ENCODE measurements at regions not wholly inside any gene's neighbourhood (a gene's known extent, or its start where the extent isn't known, plus 50 kb on each side); places are given as distances from the start of the nearest gene placed in this dataset.
A peak's percentile ranks its signal among the peaks of the same experiment; 100 is the strongest.

GRCh38 chr10:108911814-108912541 lies 1011.3 kb downstream of the XPNPEP1 start:
- TF ChIP-seq EP300 (IDR thresholded peaks at IDR 0.05; ENCODE audit: borderline replicate concordance in 1 of 2, low read depth in 2 of 2, low read length in 2 of 2), result peak in 1 of 2 experiments; percentile 20; a peak in 1 of 3 replicates
- TF ChIP-seq SUZ12 (IDR thresholded peaks at IDR 0.05; ENCODE audit: low read length), result no peak
- no peak for TF ChIP-seq SRF (IDR thresholded peaks at IDR 0.05; ENCODE audit: low read depth, low read length)
